ENCODE measurements at regions not wholly inside any gene's neighbourhood (a gene's known extent, or its start where the extent isn't known, plus 50 kb on each side); places are given as distances from the start of the nearest gene placed in this dataset.
A peak's percentile ranks its signal among the peaks of the same experiment; 100 is the strongest.

DNA sequence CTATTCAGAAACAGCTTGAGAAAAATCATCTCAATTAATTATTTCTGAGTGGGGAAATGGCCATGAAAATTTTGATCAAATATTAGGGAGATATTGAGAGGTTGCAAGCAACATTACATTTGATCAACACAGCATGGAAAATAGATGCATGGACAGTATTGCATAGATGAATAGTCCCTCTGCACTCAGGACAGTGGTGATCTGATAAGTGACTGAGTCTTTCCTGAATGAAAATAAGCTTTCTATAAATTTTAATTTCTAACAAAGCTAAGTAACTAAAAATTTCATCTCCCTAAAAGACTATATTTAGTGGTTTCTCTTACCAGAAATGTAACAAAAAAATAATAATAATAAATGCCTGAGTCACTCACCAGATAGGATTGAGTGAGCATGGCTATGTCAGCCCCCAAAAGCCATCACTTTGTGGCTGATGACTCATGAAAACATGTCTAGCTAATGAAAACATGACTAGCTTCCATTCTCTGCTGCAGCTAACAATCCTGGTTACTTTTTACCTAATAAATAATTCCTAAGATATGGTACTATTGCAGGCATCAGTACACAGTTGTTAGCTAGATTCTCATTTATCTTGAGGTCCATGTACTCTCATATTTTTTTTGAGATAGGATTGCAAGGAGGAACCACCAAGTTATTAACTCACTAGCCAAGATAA is 1294.8 kb upstream of the ACO1 start:
- FAIRE-seq: no peak
- TF ChIP-seq, protein P1, sequence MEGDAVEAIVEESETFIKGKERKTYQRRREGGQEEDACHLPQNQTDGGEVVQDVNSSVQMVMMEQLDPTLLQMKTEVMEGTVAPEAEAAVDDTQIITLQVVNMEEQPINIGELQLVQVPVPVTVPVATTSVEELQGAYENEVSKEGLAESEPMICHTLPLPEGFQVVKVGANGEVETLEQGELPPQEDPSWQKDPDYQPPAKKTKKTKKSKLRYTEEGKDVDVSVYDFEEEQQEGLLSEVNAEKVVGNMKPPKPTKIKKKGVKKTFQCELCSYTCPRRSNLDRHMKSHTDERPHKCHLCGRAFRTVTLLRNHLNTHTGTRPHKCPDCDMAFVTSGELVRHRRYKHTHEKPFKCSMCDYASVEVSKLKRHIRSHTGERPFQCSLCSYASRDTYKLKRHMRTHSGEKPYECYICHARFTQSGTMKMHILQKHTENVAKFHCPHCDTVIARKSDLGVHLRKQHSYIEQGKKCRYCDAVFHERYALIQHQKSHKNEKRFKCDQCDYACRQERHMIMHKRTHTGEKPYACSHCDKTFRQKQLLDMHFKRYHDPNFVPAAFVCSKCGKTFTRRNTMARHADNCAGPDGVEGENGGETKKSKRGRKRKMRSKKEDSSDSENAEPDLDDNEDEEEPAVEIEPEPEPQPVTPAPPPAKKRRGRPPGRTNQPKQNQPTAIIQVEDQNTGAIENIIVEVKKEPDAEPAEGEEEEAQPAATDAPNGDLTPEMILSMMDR (IDR thresholded peaks at IDR 0.05; ENCODE audit: insufficient read depth, missing control alignments): no peak
- no peak for DNase-seq (ENCODE audit: insufficient read length, low spot score)

DNA sequence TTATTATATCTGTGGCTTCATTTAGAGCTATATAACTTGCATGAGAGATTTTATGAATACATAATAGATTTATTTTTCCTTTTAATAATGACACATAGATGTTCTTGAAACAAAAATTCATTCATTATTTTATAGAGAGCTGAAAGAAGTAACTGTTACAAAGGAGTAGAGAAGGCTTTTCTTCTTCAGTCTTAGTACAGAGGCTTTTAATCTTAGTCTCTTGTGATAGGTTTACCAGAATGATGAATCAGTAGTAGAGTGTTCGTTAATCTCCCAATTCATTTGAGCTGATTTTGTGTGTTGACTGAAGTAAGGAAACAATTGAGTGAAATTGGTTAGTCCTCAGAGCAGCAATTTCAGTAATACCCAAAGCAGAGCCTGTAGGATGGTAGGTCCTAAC is 1284.1 kb upstream of the ACO1 start:
- DNase-seq (ENCODE audit: insufficient read length, low spot score): no peak
- peak; percentile 46 for FAIRE-seq
- TF ChIP-seq, protein P1 (IDR thresholded peaks at IDR 0.05; ENCODE audit: insufficient read depth, missing control alignments): no peak

DNA sequence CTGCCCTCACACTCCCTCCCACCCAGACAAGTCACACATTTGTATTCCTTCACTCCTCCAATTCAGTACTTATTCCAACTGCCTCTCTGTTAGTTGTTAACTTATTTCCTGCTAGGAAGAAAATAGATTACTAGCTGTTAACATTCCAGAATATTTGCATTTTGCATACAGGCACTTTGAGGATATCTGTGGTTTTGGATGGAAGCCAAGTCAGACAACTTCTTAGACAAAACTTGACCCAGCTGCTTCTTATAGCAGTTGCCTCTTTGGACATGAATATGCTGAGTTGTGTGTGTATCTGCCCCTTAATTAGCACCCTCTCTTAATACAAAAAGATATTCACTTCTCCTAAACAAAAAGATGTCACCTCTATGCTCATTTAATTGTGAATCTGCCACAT is 1280.6 kb upstream of the ACO1 start:
- no peak for DNase-seq (ENCODE audit: insufficient read length, low spot score)
- no peak for FAIRE-seq
- TF ChIP-seq, protein P1 (IDR thresholded peaks at IDR 0.05; ENCODE audit: insufficient read depth, missing control alignments): no peak

DNA sequence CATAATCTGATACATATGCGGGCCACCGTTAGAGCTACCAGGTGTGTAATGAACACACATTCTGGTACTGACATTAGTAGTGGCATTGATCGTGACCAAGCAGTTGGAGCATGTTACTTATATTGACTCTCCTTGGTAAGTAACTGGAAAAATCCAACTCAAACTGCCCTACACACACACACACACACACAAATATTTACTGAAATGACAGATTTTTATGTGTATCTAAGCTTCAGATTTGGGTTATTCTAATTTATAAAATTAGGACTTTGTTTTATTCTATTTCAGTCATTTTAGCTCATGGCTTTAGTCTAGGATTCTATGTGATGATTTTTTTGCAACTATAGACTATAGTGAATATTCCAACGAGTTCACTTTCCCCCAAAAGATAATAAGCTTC is 1280.2 kb upstream of the ACO1 start:
- FAIRE-seq (no peak), DNase-seq (ENCODE audit: insufficient read length, low spot score) (no peak)
- TF ChIP-seq, protein P1 (IDR thresholded peaks at IDR 0.05; ENCODE audit: insufficient read depth, missing control alignments): no peak

DNA sequence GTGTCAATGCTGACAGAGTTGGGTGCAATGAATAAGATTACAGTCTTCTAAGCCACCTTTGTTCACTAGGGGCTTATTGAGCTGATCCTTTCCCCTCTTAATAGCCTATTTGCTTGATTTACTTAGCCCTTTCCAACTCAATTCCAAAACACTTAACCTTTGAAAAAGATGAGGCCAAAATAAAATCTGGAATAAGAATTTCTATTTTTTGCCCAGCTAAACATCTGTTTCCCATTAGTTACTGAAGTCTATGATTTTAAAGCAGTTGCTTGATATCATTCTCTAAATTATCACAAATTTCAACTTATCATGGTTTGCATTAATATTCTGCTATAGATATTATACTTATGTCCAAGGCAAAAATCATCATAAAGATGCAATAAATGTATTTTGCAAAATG is 1272.0 kb upstream of the ACO1 start:
- TF ChIP-seq, protein P1 (IDR thresholded peaks at IDR 0.05; ENCODE audit: insufficient read depth, missing control alignments): no peak
- FAIRE-seq: peak; percentile 55

DNA sequence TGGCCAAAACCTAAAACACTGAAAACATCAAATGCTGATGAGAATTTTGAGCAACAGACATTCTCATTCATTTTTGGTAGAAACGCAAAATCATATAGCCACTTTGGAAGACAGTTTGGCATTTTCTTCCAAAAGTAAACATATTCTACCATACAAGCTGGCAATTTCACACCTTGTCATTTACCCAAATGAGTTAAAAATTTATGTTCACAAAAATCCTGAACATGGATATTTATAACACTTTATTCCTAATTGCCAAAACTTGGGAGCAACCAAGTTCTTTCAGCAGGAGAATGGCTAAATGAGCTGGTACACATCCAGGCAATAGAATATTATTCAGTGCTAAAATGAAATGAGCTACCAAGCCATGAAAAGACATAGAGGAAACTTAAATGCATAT is 1270.1 kb upstream of the ACO1 start:
- DNase-seq (ENCODE audit: insufficient read length, low spot score): no peak
- TF ChIP-seq, protein P1 (IDR thresholded peaks at IDR 0.05; ENCODE audit: insufficient read depth, missing control alignments): no peak
- no peak for FAIRE-seq

More for the DNA sequence above, 1272.0 kb upstream of the ACO1 start:
- no peak for DNase-seq (ENCODE audit: insufficient read length, low spot score)

DNA sequence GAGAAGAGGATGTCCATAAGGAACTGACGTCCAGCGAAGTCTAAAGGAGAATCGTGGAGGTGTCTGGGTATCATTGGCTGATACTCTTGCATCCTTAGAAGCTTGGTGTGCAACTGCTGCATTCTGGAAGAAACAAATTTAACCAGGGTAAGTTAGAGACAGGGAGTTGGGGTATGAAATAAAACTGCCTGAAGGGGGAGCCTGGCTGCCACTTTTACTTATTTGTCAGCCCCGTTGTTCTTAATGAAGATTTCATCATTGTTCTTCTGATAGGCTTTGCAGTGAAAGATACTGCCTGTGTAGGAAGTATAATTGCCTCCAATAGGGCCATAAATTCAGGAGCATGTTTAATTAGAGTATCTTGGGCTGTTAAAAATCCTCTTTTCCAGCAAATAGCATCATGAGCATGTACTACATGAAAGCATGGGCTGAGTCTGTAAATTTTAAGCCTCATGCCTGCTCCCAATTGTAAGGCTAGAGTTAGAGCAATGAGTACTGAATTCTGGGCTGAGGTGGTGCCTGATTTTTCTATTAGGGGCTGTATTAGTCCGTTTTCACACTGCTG is 1264.5 kb upstream of the ACO1 start:
- no peak for DNase-seq (ENCODE audit: insufficient read length, low spot score)
- TF ChIP-seq, protein P1 (IDR thresholded peaks at IDR 0.05; ENCODE audit: insufficient read depth, missing control alignments): peak; percentile 41
- FAIRE-seq: no peak

Measured in D721Med (cell line).